K562 (cell line): ENCODE measurements at regions not wholly inside any gene's neighbourhood (a gene's known extent, or its start where the extent isn't known, plus 50 kb on each side); places are given as distances from the start of the nearest gene placed in this dataset.
"Not testable (repeated sequence)": the region's sequence is repeated elsewhere in the genome, so short reads cannot be mapped to it uniquely, and the experiment has no call there.

Source experiments
- ATAC-seq: fragments of 200-7000 bp; cut with Tn5 transposase; 3 replicates; pipeline ENCODE4 v1.9.1; 2020; ENCODE audit warnings: moderate library complexity
- BruUV-seq: library from RNA; stranded (reverse); fragments of 400-500 nt; replicated peaks from 2 replicates; lab custom pipeline; 2021; lab: Mats Ljungman, UMichigan
- CTCF ChIA-PET: fragments of 300-600 bp; formaldehyde crosslinking; extraction: SDS; loops from one replicate; lab custom pipeline; 2021; ENCODE audit warnings: low intra/inter-chr PET ratio; lab: Yijun Ruan, JAX
- POLR2A ChIA-PET: fragments of 300-600, 350-650 bp; sonication (Branson Sonifier 250); formaldehyde crosslinking; extraction: SDS; loops from one replicate; lab custom pipeline; 2021; ENCODE audit warnings: antibody characterized with exemption, inconsistent platforms; lab: Yijun Ruan, JAX
- DNase-seq, 4 experiments: peaks; one replicate each; pipeline versions ENCODE4 v3.0.0 to v3.0.0-alpha.2; 2011 to 2018; ENCODE audit warnings: low spot score in 3 of 4, mixed read lengths in 3 of 4; ENCODE audit errors: extremely low read depth in 1 of 4
- FAIRE-seq: peaks from 2 replicates; lab custom pipeline; 2011; peaks lifted over from hg19 to GRCh38; lab: Jason Lieb, UNC
- H2AFZ ChIP-seq: 2 replicates; pipeline ENCODE4 v1.6.0; 2011; ENCODE audit warnings: low read depth, low read length, control low read depth, inconsistent platforms
- H3K27ac ChIP-seq: fragments of 200-600 bp; 3 replicates; pipeline ENCODE4 v1.8.0; 2011; ENCODE audit warnings: low read depth, mild to moderate bottlenecking, control low read depth, inconsistent platforms, low read length, moderate library complexity, mixed read lengths; ENCODE audit errors: extremely low read depth
- H3K27me3 ChIP-seq, 2 experiments: fragments of 300-600 bp in 1 of 2; 2 replicates in 1 of 2; 3 replicates in 1 of 2; pipeline versions ENCODE4 v1.6.0 to v1.8.0; 2011; ENCODE audit warnings: inconsistent platforms in 2 of 2, low read length in 2 of 2, mild to moderate bottlenecking in 1 of 2, mixed read lengths in 1 of 2, moderate library complexity in 1 of 2; ENCODE audit not compliant: control insufficient read depth in 2 of 2, insufficient read depth in 2 of 2
- H3K36me3 ChIP-seq: fragments of 300-600 bp; 3 replicates; pipeline ENCODE4 v1.8.0; 2011; ENCODE audit warnings: mild to moderate bottlenecking, low read length, inconsistent platforms; ENCODE audit not compliant: control insufficient read depth, insufficient read depth
- H3K4me1 ChIP-seq, 2 experiments: fragments of 200-600 bp in 1 of 2; replicated peaks in 1 of 2; 2 replicates in 1 of 2; 3 replicates in 1 of 2; pipeline versions ENCODE4 v1.5.1 to v1.8.0; 2011; ENCODE audit warnings: inconsistent platforms in 2 of 2, low read length in 2 of 2, mild to moderate bottlenecking in 1 of 2, mixed read lengths in 1 of 2, moderate library complexity in 1 of 2; ENCODE audit not compliant: control insufficient read depth in 2 of 2, insufficient read depth in 2 of 2
- H3K4me2 ChIP-seq: 2 replicates; pipeline ENCODE4 v1.6.1; 2011; ENCODE audit warnings: low read length, control low read depth, inconsistent platforms, mixed read lengths; ENCODE audit not compliant: insufficient read depth
- H3K4me3 ChIP-seq: fragments of 200-600 bp; sonication (generic), shearing (Covaris generic); 2 replicates; pipeline ENCODE4 v1.5.1; 2016; ENCODE audit warnings: control low read depth, inconsistent platforms
- H3K79me2 ChIP-seq: fragments of 200-600 bp; 3 replicates; pipeline ENCODE4 v1.8.0; 2011; ENCODE audit warnings: low read length, inconsistent platforms; ENCODE audit not compliant: control insufficient read depth, insufficient read depth
- H3K9ac ChIP-seq, 2 experiments: 2 replicates each; pipeline versions ENCODE4 v1.6.0 to v1.6.1; 2011; ENCODE audit warnings: low read depth in 2 of 2, low read length in 2 of 2, control low read depth in 1 of 2, inconsistent platforms in 1 of 2, mild to moderate bottlenecking in 1 of 2, mixed read lengths in 1 of 2; ENCODE audit not compliant: insufficient read depth in 1 of 2
- H3K9me1 ChIP-seq: one replicate; pipeline ENCODE4 v1.6.0; 2011; ENCODE audit warnings: inconsistent platforms, mild to moderate bottlenecking, low read length, moderate library complexity; ENCODE audit not compliant: control insufficient read depth, insufficient read depth
- H3K9me3 ChIP-seq: replicated peaks from 2 replicates; pipeline ENCODE4 v1.5.1; 2011; ENCODE audit warnings: low read depth, low read length, inconsistent platforms; ENCODE audit not compliant: control insufficient read depth, insufficient read depth
- H4K20me1 ChIP-seq: replicated peaks from 2 replicates; pipeline ENCODE4 v1.6.1; 2011; ENCODE audit warnings: low read length, inconsistent platforms, mixed read lengths; ENCODE audit not compliant: control insufficient read depth, insufficient read depth
- ATF1 ChIP-seq, 2 experiments: fragments of 450-650 bp in 1 of 2; IDR thresholded peaks; 2 replicates each; pipeline ENCODE4 v1.6.1; 2016; ENCODE audit warnings: missing compliant biosample characterization in 1 of 2, missing genetic modification characterization in 1 of 2
- EHMT2 ChIP-seq: fragments of 450-650 bp; IDR thresholded peaks from 2 replicates; pipeline ENCODE4 v1.6.1; 2018; ENCODE audit warnings: antibody characterized with exemption
- ILK ChIP-seq: fragments of 450-650 bp; IDR thresholded peaks from 2 replicates; pipeline ENCODE4 v1.6.1; 2016; ENCODE audit warnings: missing genetic modification characterization, low read depth, mild to moderate bottlenecking, missing compliant biosample characterization, moderate library complexity, borderline replicate concordance
- KLF13 ChIP-seq: fragments of 450-650 bp; IDR thresholded peaks from 2 replicates; pipeline ENCODE4 v1.6.1; 2016; ENCODE audit warnings: missing genetic modification characterization, low read depth, mild to moderate bottlenecking, missing compliant biosample characterization, moderate library complexity, borderline replicate concordance
- MYNN ChIP-seq, 2 experiments: sonication (generic); formaldehyde crosslinking in 1 of 2; IDR thresholded peaks; 2 replicates each; pipeline versions ENCODE4 v1.5.0 to v1.6.1; 2016 to 2020; ENCODE audit warnings: antibody characterized with exemption in 1 of 2, missing genetic modification reagents in 1 of 2
- NFIC ChIP-seq: fragments of 450-650 bp; IDR thresholded peaks from 2 replicates; pipeline ENCODE4 v1.6.1; 2017; ENCODE audit warnings: mild to moderate bottlenecking, inconsistent platforms
- RAD21 ChIP-seq, 2 experiments: fragments of 250-450 bp in 1 of 2; fragments of 450-650 bp in 1 of 2; sonication (Bioruptor Pico) in 1 of 2; formaldehyde crosslinking in 1 of 2; IDR thresholded peaks in 1 of 2; conservative IDR thresholded peaks in 1 of 2; 2 replicates each; pipeline versions ENCODE4 v1.4.0 to v1.8.0; 2020 to 2022; ENCODE audit warnings: mild to moderate bottlenecking in 2 of 2, moderate library complexity in 1 of 2
- SMAD3 ChIP-seq: fragments of 450-650 bp; formaldehyde crosslinking; conservative IDR thresholded peaks from 2 replicates; pipeline ENCODE4 v1.4.0; 2020; ENCODE audit warnings: mild to moderate bottlenecking
- ZNF586 ChIP-seq: fragments of 450-650 bp; formaldehyde crosslinking; conservative IDR thresholded peaks from 2 replicates; pipeline ENCODE4 v1.4.0; 2020; ENCODE audit warnings: mild to moderate bottlenecking, moderate library complexity
- ZNF644 ChIP-seq: fragments of 200-800 bp; sonication (Bioruptor generic); IDR thresholded peaks from 2 replicates; pipeline ENCODE4 v1.6.1; 2016; ENCODE audit warnings: low read depth, missing genetic modification characterization, missing compliant biosample characterization
- WGBS: fragments of 100-300 bp; shearing (Covaris generic); methylation state at CpG from one replicate; pipeline ENCODE4 v1.1.6; 2016; ENCODE audit warnings: low coverage, mixed read lengths; ENCODE audit not compliant: insufficient coverage; ENCODE audit errors: missing lambda C conversion rate; 5-methylcytosine and 5-hydroxymethylcytosine counted together
- in situ Hi-C: fragments of 300-500 bp; cut with MboI; formaldehyde crosslinking; loops from 4 replicates; pipeline ENCODE4 v1.15.0; 2018; ENCODE audit warnings: inconsistent platforms, mixed read lengths
- intact Hi-C: fragments of 100-400 bp; cut with micrococcal nuclease; formaldehyde crosslinking; loops from 2 replicates; pipeline ENCODE4 v1.14.2; 2022
- TF ChIP-seq, protein P1 (sequence below): IDR thresholded peaks from 2 replicates; pipeline ENCODE4 v1.6.1; 2011; ENCODE audit warnings: borderline replicate concordance, low read depth, mild to moderate bottlenecking, moderate library complexity, low read length; ENCODE audit not compliant: insufficient read depth, poor library complexity, severe bottlenecking
- TF ChIP-seq, protein P2 (sequence below): fragments of 250-450 bp; sonication (Bioruptor Pico); IDR thresholded peaks from 2 replicates; pipeline ENCODE4 v1.8.0; 2022; ENCODE audit warnings: moderate library complexity, mild to moderate bottlenecking, inconsistent platforms

DNA sequence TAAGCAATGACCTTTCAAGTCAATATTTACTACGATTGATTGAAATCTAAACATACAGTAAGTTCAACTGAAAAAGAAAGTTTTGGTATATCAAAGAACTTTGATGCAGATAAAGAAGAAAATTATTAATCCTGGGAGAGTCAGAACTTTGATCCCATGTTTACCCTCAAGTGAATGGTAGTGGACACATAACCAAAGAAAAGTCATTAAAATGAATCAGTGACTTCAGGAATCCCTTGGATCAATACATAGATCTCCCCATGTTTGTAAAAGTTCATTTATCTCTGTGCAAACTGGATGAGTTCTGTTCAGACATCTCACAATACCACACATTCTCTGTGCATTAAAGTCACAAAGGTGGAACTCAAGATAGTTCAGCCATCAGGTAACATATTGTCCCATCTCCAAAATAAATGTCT is 75.5 kb upstream of the RELN start:
- no peak for FAIRE-seq
- no peak overlapping the region for H3K4me2 ChIP-seq

DNA sequence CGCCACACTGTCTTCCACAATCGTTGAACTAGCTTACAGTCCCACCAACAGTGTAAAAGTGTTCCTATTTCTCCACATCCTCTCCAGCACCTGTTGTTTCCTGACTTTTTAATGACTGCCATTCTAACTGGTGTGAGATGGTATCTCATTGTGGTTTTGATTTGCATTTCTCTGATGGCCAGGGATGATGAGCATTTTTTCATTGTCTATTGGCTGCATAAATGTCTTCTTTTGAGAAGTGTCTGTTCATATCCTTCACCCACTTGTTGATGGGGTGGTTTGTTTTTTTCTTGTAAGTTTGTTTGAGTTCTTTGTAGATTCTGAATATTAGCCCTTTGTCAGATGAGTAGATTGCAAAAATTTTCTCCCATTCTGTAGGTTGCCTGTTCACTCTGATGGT is 74.3 kb upstream of the RELN start:
- H4K20me1 ChIP-seq, ATAC-seq, H3K36me3 ChIP-seq, in situ Hi-C loops, H3K9me3 ChIP-seq, intact Hi-C loops, H3K4me2 ChIP-seq, DNase-seq, H3K9ac ChIP-seq, H3K4me3 ChIP-seq, H3K4me1 ChIP-seq, H3K79me2 ChIP-seq, POLR2A ChIA-PET, CTCF ChIA-PET, H3K27me3 ChIP-seq, H2AFZ ChIP-seq, H3K9me1 ChIP-seq, FAIRE-seq, BruUV-seq, H3K27ac ChIP-seq: not testable (repeated sequence)
- 38% methylated on average over 1 of the region's 2 CpGs for WGBS

More for the DNA sequence above, 75.5 kb upstream of the RELN start:
- no peak overlapping the region for H3K4me3 ChIP-seq
- H3K27ac ChIP-seq = no peak overlapping the region
- 0 out of 2 replicates have a peak, but pooled peaks cover 3% of the 10 kb centered on the region for H3K9me3 ChIP-seq
- CTCF ChIA-PET = no interaction called here
- H3K9me1 ChIP-seq = no peaks in the 10 kb centered on the region
- DNase-seq = no peak
- H3K79me2 ChIP-seq = no peaks in the 10 kb centered on the region
- no peaks in the 10 kb centered on the region for H3K36me3 ChIP-seq
- no peak overlapping the region for H2AFZ ChIP-seq
- TF ChIP-seq RAD21 (CRISPR knock-in tag; conservative IDR thresholded peaks at IDR 0.05 in 1 of 2, IDR thresholded peaks at IDR 0.05 in 1 of 2) (no peak), ILK (tag) (no peak), ATF1 (CRISPR knock-in tag; IDR thresholded peaks at IDR 0.05) (no peak), ATF1 (tag; IDR thresholded peaks at IDR 0.05) (no peak), SMAD3 (CRISPR knock-in tag) (no peak), EHMT2 (no peak), MYNN (IDR thresholded peaks at IDR 0.05) (no peak), MYNN (CRISPR knock-in tag; IDR thresholded peaks at IDR 0.05) (no peak), ZNF586 (CRISPR knock-in tag) (no peak), NFIC (no peak), ZNF644 (no peak), KLF13 (tag) (no peak)
- TF ChIP-seq, protein P1, sequence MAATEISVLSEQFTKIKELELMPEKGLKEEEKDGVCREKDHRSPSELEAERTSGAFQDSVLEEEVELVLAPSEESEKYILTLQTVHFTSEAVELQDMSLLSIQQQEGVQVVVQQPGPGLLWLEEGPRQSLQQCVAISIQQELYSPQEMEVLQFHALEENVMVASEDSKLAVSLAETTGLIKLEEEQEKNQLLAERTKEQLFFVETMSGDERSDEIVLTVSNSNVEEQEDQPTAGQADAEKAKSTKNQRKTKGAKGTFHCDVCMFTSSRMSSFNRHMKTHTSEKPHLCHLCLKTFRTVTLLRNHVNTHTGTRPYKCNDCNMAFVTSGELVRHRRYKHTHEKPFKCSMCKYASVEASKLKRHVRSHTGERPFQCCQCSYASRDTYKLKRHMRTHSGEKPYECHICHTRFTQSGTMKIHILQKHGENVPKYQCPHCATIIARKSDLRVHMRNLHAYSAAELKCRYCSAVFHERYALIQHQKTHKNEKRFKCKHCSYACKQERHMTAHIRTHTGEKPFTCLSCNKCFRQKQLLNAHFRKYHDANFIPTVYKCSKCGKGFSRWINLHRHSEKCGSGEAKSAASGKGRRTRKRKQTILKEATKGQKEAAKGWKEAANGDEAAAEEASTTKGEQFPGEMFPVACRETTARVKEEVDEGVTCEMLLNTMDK = no peak
- TF ChIP-seq, protein P2, sequence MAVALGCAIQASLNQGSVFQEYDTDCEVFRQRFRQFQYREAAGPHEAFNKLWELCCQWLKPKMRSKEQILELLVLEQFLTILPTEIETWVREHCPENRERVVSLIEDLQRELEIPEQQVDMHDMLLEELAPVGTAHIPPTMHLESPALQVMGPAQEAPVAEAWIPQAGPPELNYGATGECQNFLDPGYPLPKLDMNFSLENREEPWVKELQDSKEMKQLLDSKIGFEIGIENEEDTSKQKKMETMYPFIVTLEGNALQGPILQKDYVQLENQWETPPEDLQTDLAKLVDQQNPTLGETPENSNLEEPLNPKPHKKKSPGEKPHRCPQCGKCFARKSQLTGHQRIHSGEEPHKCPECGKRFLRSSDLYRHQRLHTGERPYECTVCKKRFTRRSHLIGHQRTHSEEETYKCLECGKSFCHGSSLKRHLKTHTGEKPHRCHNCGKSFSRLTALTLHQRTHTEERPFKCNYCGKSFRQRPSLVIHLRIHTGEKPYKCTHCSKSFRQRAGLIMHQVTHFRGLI (CRISPR knock-in tag) = no peak
- H3K27me3 ChIP-seq = no peaks in the 10 kb centered on the region
- POLR2A ChIA-PET = interaction anchor here (1.5 kb wide), 1 partner anchor 19 kb away, joined by 3 read pairs; no protein-coding TSS in a partner anchor
- no peak for ATAC-seq
- H3K9ac ChIP-seq = no peak overlapping the region
- no peaks in the 10 kb centered on the region for H4K20me1 ChIP-seq
- no TSS peak for BruUV-seq
- intact Hi-C loops (no loop called here), in situ Hi-C loops (no loop called here)
- 0% methylated on average over 1 of the region's 1 CpG for WGBS
- no peaks in the 10 kb centered on the region for H3K4me1 ChIP-seq
